AG08395 (cell line): ENCODE measurements at regions not wholly inside any gene's neighbourhood (a gene's known extent, or its start where the extent isn't known, plus 50 kb on each side); places are given as distances from the start of the nearest gene placed in this dataset.
"Not testable (repeated sequence)": the region's sequence is repeated elsewhere in the genome, so short reads cannot be mapped to it uniquely, and the experiment has no call there.

Experiments
- DNase-seq: peaks from one replicate; pipeline ENCODE4 v3.0.0; 2012; ENCODE audit warnings: mixed read lengths, low spot score

DNA sequence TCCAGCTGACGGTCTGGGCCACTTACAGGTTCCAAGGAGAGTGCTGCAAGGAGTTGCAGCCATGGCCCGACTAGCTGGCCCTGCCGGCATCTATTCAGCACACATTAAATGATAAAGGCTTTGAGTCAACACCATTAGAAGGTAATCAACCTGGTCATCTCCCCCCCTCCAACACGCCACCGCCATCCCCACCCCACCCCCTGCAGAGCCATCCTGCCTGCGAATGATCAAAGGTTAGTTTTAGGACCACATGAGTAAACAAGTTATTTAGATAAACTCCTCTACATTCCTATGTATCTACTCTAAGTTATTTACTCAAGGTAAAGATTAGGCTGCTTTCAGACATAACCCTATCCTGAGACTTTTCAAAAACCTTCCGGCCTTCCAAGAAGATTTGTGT, 349.3 kb upstream of the SLC39A10 start:
- no peak for DNase-seq

DNA sequence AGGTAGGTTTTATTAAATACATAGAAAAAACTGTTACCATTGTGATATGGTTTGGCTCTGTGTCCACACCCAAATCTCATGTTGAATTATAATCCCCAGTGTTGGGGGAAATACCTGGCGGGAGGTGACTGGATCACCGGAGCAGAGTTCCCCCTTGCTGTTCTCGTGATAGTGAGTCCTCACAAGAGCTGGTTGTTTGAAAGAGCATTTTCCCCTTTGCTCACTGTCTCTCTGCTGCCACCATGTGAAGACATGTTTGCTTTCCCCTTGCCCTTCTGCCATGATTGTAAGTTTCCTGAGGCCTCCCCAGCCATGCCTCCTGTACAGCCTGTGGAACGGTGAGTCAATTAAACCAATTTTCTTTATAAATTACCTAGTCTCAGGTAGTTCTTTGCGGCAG, 352.7 kb upstream of the SLC39A10 start:
- no peak for DNase-seq

DNA sequence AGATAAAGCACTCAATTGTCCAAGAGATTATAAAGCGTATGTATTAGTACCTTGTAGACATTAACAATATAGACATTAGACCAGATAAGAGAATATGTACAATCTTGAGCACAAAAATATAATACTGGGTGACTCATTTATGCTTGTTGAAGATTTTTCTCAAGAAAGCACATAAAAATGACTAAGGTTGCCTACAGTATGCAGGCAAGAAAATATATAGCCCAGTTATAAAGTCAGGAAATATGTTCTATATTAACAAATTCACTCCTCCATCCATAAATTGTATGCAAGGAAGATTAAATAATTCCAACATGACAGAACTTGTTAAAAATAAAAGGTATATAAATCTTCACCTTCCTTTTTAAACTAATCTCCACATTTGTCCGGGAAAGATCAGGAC, 356.4 kb upstream of the SLC39A10 start:
- DNase-seq = no peak

DNA sequence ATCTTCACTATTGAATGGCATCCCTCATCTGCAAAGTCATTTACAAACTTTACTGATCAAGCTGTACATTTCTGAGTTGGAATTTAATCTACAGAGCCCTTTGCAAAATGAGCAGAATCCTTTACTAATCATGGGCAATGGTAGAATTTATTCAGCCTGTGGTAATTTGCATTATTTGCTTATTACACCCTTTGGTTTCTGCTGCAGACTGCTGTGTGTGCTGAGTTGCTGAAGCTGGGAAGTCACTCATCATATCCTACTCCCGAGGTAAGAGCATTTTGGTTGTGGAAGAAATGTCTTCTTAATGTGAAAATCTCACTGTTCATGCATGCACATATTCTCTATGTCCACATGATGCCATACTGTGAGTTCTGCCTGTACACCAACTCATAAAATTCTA, 357.4 kb upstream of the SLC39A10 start:
- no peak for DNase-seq

DNA sequence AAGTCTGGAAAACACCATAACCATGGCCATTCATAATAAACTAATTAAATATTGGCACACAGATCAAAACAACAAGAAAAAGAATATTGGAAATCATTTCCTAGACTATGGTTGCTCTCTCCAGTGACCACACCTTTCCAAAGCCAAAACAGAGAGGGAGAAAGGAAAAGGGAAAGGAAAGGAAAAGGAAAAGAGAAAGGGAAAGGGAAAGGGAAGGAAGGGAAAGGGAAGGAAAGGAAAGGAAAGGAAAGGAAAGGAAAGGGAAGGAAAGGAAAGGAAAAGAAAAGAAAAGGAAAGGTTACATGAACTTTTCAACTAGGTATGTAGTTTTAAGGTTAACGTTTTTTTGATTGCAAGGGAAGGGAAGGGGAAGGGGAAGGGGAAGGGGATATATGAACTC, 360.5 kb upstream of the SLC39A10 start:
- no peak for DNase-seq

DNA sequence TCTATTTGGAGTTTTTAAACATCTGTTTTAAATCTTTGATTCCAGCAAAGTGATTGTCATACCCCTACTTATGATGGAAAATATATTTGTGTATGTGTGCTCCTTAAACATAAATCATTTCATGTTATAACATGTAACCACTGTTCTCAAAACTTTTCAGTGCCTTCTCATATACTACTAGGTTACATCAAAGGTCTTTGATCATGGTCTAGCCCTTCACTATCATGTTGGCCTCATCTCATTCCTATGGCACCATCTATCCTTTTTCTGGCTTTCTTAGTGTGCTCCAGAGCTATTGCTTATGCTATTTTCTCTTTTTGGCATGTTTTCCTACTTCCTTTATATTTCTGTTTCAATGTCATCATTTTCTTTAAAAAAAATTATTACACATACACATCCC, 367.9 kb upstream of the SLC39A10 start:
- DNase-seq = no peak

DNA sequence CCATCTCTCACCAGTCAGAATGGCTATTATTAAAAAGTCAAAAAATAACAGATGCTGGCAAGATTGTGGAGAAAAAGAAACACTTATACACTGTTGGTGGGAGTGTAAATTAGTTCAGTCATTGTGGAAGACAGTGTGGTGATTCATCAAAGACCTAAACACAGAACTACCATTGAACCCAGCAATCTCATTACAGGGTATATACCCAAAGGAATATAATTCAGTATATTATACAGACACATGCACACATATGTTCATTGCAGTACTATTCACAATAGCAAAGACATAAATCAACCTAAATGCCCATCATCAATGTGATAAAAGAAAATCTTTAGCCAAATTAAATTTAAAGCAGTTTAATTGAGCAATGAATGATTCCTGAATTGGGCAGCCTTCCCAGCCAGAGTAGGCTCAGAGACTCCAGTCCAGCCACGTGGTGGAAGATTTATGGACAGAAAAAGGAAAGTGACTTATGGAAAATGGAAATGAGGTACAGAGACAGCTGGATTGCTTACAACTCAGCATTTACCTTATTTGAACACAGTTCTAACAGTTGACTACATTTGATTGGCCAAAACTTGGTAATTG, 377.1 kb upstream of the SLC39A10 start:
- no peak for DNase-seq

DNA sequence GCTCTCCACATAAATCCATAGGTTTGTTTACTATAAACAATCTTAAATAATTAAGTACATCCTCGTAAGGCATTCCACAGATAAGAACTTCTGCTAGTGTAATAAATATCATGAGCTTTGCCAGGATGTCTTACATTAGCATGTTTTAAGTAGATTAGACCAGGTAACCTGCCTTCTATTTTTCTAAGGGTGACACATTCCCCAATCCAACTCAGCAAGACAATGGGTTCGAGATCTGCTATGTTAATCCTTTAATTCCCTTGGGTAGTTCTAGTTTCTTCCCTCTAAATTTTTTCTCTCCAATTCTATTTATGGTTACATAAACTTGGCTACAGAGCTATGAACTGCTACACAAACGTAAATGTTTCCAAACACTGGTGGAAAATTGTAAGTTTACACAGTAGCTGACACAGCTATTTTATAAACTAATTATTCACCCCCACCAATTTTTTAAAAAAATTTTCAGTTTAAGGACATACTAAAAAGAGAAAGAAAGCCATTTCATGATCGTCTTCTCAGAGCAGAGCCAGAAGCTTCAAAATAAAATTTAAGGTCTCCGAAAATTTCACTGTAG, 386.5 kb upstream of the SLC39A10 start:
- no peak for DNase-seq

DNA sequence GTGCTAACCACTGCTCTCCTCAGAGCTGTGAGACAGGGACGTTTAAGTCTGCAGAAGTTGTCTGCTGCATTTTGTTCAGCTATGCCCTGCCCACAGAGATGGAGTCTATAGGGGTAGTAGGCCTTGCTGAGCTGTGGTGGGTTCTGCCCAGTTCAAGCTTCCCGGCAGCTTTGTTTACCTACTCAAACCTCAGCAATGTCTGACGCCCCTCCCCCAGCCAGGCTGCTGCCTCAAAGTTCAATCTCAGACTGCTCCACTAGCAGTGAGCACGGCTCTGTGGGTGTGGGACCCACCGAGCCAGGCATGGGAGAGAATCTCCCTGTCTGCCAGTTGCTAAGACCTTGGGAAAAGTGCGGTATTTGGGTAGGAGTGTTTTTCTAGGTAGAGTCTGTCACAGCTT, 387.8 kb upstream of the SLC39A10 start:
- DNase-seq = no peak

DNA sequence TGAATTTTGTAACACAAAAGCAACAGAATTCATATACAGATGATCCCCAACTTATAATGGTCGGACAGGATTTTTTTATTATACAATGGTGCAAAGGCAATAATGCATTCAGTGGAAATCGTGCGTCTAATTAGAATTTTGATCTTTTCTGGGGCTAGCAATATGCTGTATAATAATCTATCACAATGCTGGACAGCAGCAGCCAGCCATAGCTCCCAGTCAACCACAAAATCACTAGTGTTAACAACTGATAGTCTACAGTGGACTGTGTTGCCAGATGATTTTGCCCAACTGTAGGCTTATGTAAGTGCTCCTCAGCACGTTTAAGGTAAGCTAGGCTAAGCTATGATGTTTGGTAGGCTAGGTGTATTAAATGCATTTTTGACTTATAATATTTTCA, 399.0 kb upstream of the SLC39A10 start:
- DNase-seq = no peak

DNA sequence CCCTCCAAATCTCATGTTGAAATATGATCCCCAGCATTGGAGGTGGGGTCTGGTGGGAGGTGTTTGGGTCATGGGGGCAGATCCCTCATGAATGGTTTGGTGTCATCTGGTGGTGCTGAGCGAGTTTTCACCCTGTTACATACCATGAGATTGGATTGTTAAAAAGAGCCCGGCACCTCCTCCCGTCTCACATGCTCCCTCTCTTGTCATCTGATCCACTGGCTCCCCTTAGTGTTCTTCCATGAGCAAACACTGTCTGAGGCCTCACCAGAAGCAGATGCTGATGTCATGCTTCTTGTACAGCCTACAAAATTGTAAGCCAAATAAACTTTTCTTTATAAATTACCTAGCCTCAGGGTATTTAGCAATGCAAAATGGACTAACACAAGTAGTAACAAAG, 405.0 kb upstream of the SLC39A10 start:
- DNase-seq = no peak

DNA sequence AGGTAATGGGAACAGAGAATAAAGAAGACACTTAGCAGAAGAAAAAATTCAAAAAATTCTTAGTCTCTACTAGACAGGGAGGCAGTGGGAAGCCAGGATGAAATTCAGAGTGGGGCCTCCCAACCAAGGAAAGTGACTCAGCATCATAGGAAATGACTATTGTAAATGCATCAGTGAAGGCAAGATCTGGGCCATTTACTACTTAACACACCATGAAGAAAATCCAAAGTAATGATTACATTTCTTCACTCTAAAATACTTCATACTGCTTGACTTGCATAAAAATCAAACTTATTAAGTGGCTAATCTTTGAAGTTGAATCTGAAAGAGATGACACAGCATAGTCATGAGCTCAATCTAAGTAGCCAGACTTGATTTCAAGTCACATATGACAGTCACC, 405.8 kb upstream of the SLC39A10 start:
- DNase-seq = no peak

DNA sequence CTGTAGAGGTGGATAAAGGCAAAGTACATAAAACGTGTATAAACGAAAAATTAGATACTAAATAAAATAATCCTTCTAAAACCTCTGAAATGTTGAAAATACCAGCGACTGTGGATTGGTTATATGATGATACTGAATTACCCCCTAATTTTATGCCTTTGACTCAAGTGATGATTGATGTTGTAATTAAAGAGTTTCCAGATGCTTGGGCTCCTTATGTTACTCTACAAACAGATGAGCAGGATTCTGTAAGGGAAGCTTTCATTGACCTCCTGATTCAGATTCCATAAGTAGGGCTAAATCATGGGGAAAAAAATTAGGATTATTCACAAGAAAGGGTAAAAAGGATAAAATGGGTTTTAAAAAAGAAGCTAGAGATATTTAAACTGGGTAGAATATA, 418.2 kb upstream of the SLC39A10 start:
- DNase-seq = no peak

DNA sequence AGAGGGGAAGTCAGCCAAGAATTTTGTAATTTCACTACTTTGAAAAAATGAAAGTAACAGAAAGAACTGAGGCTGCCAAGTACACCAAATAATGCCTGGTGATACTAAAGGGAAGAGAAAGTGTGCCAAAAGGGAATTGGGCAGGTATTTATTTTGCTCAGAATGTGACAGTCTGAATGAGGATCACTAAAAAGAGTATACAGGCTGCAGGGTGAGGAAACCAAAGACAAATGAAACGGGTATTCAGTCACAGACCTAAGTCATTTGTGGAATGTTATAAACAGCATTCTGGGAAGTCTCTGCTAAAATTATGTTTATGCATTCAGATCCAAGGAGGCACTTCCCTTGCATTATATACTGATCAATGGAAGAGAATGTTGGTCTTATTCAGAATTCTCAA, 418.6 kb upstream of the SLC39A10 start:
- no peak for DNase-seq

DNA sequence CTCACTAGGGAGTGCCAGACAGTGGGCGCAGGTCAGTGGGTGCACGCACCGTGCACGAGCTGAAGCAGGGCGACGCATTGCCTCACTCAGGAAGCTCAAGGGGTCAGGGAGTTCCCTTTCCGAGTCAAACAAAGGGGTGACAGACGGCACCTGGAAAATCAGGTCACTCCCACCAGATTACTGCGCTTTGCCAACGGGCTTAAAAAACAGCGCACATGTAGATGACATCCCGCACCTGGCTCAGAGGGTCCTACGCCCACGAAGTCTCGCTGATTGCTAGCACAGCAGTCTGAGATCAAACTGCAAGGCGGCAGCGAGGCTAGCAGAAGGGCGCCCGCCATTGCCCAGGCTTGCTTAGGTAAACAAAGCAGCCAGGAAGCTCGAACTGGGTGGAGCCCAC, 428.5 kb upstream of the SLC39A10 start:
- DNase-seq = not testable (repeated sequence)

DNA sequence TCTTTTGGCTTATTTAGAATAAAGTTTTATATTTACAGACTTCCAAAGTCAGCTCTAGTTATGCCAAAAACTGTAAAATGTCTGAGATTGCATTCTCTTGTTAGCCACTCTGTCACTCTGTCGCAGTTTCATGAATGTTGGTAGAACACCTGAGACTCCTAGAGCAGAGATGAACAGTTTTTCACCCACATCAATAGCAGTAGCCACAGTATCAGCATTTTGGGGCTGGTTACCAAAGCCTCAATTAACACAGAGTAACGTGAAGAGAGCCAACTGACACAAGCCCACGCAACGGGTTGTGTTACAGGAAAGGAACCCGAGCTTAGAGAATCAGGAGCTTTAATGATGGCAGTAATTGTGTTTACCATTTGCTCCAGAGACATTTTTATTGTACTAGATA, 443.0 kb upstream of the SLC39A10 start:
- DNase-seq = no peak

DNA sequence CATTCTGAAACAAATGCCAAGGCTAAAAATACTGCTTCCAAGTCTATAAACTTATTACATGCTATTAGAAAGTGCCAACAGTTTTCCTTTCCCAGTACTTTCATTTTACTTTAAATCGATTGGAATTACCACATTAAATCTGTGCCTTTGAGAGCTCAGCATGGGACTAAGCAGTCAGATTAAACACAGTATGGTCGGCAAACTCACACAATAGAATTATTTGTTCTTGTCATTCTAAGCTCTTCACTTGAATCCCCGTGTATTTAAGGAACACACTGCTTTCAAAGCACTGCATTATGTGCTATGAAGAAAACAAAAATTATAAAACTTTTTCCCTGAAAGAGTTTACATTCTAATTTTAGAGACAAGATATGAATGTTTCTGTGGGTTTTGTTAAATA, 444.4 kb upstream of the SLC39A10 start:
- no peak for DNase-seq

DNA sequence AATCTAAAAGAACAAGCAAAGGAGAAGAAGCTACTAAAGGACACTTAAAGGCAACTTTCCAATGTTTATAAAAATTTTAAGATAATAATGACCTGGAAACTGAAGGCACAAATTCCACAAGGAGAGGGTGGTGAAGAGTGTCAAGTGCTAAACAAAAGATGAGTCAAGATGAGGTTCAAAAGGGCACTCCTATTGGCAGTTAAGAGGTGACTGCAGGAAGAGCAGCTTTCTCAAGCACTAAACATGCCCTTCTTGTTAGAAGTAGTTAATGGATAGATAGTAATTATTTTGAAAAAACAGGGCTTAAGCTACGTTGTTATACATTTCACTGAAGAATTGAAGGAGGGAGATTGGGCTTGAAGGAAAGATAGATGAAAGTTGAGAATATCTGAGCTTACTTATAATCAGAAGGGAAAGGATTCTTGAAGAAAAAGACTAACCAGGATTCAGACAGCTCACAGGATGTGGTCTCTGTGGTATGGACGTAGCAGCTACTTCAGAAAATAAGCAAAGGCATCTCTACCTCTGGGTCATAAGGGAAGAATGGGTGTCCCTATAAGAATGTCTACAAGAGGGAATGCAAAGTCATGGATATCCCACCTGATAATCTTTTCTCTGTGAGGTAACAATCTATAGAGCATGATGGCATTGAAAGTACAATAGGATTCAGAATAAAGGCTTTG, 454.7 kb upstream of the SLC39A10 start:
- no peak for DNase-seq

DNA sequence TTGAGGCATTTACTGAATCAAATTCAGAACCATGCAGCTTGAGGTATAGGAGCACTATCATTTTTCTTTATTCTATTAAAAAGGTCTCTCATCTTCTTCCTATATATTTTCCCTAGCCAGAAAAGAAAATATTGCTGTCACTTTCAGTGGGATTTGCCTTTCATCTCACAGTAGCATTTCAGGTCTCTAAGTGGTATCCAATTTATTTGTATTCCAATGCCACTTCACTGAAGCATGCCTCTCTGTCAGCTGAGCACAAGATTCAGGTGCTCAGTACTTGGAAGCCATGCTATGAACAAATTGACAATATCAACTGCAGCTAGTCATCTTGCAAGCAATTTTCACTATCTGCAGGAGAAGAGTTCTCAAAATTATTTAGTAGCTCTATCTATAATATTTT, 457.2 kb upstream of the SLC39A10 start:
- no peak for DNase-seq

DNA sequence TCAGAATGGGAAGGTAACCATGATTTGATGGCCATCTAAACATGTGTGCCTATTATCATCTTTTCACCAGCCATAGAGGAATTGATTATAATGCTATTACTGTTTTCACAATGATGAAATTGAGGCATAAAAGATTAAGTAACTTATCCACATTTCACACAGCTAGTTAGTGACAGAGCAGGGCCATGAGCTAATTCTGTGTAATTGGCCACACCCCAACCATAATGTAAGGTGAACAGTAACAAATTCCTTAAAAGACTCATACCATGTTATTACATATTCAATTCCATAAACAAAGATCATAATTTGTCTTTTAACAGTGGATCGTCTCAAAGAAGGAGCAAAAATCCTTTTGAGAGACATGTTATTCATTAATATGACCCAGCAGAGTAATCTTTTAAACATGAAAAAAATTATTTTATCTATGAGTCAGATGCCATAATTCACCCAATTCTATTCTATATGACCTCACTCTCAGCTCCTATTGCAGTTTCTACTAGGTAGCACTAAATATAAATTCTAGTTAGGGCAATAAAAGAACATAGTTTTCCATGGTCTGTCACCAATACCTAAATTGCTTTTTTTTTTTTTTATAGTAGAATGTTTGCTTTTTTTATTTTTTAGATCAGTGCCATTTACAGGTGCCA, 475.8 kb upstream of the SLC39A10 start:
- no peak for DNase-seq

DNA sequence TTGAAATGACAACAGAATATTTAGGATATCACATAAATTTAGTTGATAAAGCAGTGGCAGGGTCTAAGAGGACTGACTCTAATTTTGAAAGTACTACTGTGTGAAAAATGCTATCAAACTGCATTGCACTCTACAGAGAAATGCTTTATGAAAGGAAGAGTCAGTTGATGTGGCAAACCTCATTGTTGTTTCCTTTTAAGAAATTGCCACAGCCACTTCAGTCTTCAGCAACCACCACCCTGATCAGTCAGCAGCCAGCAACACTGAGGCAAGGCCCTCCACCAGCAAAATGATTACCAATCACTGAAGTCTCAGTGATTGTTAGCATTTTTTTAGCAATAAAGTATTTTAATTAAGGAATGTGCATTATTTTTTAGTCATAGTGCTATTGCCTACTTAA, 488.7 kb upstream of the SLC39A10 start:
- no peak for DNase-seq

DNA sequence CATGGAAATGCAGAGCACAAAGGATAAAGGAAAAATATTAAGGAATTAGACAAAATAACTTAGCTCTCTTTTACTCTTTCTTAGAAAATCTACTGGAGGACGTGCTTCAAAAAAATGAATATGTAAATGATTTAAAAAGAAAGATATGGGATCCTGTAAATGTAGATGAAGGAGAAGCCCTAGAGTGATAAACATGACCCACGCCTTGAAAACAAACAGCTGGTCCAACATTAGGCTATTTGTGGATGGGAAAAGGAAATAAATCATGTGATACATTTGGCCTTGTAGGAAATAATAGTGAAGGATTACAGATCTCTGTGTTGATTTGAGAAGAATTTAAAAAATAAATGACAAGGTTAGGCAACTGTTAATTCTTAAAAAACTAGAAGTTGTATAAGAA, 492.1 kb upstream of the SLC39A10 start:
- DNase-seq = no peak

DNA sequence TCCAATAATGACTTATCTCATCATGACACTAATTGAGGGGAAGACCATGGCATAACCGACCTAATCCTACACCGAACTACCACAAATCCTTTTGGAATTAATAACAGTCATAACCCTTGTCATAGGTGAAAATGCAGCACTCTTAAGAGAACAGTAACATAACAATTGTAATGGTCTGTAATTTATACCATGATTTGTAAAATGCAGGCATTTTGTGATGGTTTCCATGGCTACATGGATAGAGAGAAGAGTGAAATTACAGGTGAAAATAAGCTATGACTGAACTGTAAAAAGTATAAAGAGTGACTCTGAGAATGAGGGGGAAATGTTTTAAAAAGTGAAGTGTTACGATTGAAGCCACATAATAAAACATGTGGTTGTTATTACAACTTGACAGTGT, 494.1 kb upstream of the SLC39A10 start:
- no peak for DNase-seq

DNA sequence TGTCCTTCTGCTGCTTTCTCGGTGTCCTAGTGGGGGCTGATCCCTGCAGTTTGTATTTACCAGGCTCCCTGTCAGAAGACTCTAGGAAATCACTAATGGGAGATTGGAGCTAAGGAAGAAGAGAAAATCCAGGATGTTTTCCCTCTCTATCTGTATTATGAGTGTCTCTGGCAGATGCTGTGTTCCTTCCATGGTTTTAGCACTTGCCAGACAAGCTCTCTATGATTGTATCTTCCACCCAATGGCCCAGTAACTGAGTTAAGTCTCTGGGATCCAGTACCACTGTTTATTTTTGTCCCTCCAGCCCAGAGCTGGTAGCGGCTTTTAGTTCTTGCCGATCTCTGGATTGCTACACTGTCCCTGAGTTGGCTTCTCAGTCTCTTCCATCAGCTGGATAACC, 494.8 kb upstream of the SLC39A10 start:
- no peak for DNase-seq
